ENCODE measurements at regions not wholly inside any gene's neighbourhood (a gene's known extent, or its start where the extent isn't known, plus 50 kb on each side); places are given as distances from the start of the nearest gene placed in this dataset.

- peak; percentile 10 for DNase-seq
Observed at GRCh38 chr2:136399667-136400289, 281.8 kb upstream of the CXCR4 start.

- peak; percentile 56 for DNase-seq
Observed at GRCh38 chr2:136395582-136395981, 277.6 kb upstream of the CXCR4 start.

- peak; percentile 21 for DNase-seq
Observed at GRCh38 chr2:136394136-136395060, 276.4 kb upstream of the CXCR4 start.

GRCh38 chr2:136393514-136393913 lies 275.6 kb upstream of the CXCR4 start:
- peak; percentile 91 for DNase-seq

GRCh38 chr2:136392897-136393505 lies 275.1 kb upstream of the CXCR4 start:
- no peak for DNase-seq

GRCh38 chr2:136389809-136390208 lies 271.9 kb upstream of the CXCR4 start:
- no peak for DNase-seq

GRCh38 chr2:136386046-136386445 lies 268.1 kb upstream of the CXCR4 start:
- DNase-seq, result no peak

GRCh38 chr2:136384531-136385303 lies 266.8 kb upstream of the CXCR4 start:
- peak; percentile 68 for DNase-seq

- no peak for DNase-seq
Observed at GRCh38 chr2:136383167-136383566, 265.2 kb upstream of the CXCR4 start.

GRCh38 chr2:136381722-136382633 lies 264.0 kb upstream of the CXCR4 start:
- DNase-seq, result peak; percentile 94

- DNase-seq, result no peak
Observed at GRCh38 chr2:136381245-136381644, 263.3 kb upstream of the CXCR4 start.

GRCh38 chr2:136378712-136379595 lies 261.0 kb upstream of the CXCR4 start:
- peak; percentile 65 for DNase-seq

GRCh38 chr2:136377423-136378382 lies 259.8 kb upstream of the CXCR4 start:
- DNase-seq, result no peak

- DNase-seq, result no peak
Observed at GRCh38 chr2:136376798-136377211, 258.9 kb upstream of the CXCR4 start.

GRCh38 chr2:136376211-136376610 lies 258.3 kb upstream of the CXCR4 start:
- DNase-seq, result no peak

- peak; percentile 48 for DNase-seq
Observed at GRCh38 chr2:136375017-136375901, 257.3 kb upstream of the CXCR4 start.

GRCh38 chr2:136373841-136374240 lies 255.9 kb upstream of the CXCR4 start:
- no peak for DNase-seq

- no peak for DNase-seq
Observed at GRCh38 chr2:136373029-136373428, 255.1 kb upstream of the CXCR4 start.
